ENCODE measurements at regions not wholly inside any gene's neighbourhood (a gene's known extent, or its start where the extent isn't known, plus 50 kb on each side); places are given as distances from the start of the nearest gene placed in this dataset.

- Histone ChIP-seq H3K27me3 (ENCODE audit: insufficient read depth, low read length, poor library complexity, severe bottlenecking) (no peaks in the 10 kb centered on the region), H4K20me1 (ENCODE audit: insufficient read depth, low read length, poor library complexity, severe bottlenecking) (no peaks in the 10 kb centered on the region), H3K4me3 (ENCODE audit: low read length, poor library complexity, severe bottlenecking) (no peak overlapping the region), H3K9ac (ENCODE audit: low read depth, low read length, poor library complexity, severe bottlenecking) (no peak overlapping the region), H3K9me2 (replicated peaks; ENCODE audit: low read depth, low read length) (no peaks in the 10 kb centered on the region), H3K4me2 (ENCODE audit: low read depth, low read length, poor library complexity, severe bottlenecking) (no peak overlapping the region), H3K9me3 (ENCODE audit: insufficient read depth, low read depth, low read length) (no peaks in the 10 kb centered on the region), H2AFZ (ENCODE audit: low read length) (no peak overlapping the region), H3F3A (ENCODE audit: low read depth) (peaks cover 16% of the 10 kb centered on the region), H3K36me3 (ENCODE audit: insufficient read depth, low read length) (no peaks in the 10 kb centered on the region), H3K79me2 (ENCODE audit: insufficient read depth, low read length) (no peaks in the 10 kb centered on the region), H3K4me1 (ENCODE audit: insufficient read depth, low read length, poor library complexity, severe bottlenecking) (peaks cover 42% of the 10 kb centered on the region)
- no peak for TF ChIP-seq CTCF (conservative IDR thresholded peaks at IDR 0.05; ENCODE audit: low read length)
Measured at GRCh38 chr9:95727947-95728520, 147.5 kb upstream of the ERCC6L2 start.

- Histone ChIP-seq H4K20me1 (ENCODE audit: insufficient read depth, low read length, poor library complexity, severe bottlenecking) (no peaks in the 10 kb centered on the region), H3K79me2 (ENCODE audit: insufficient read depth, low read length) (no peaks in the 10 kb centered on the region), H3K27me3 (ENCODE audit: insufficient read depth, low read length, poor library complexity, severe bottlenecking) (no peaks in the 10 kb centered on the region), H3K4me1 (ENCODE audit: insufficient read depth, low read length, poor library complexity, severe bottlenecking) (peaks cover 38% of the 10 kb centered on the region), H3K4me3 (ENCODE audit: low read length, poor library complexity, severe bottlenecking) (no peak overlapping the region), H3K9me2 (replicated peaks; ENCODE audit: low read depth, low read length) (no peaks in the 10 kb centered on the region), H3F3A (ENCODE audit: low read depth) (peaks cover 16% of the 10 kb centered on the region), H2AFZ (ENCODE audit: low read length) (no peak overlapping the region), H3K9me3 (ENCODE audit: insufficient read depth, low read depth, low read length) (no peaks in the 10 kb centered on the region), H3K4me2 (ENCODE audit: low read depth, low read length, poor library complexity, severe bottlenecking) (no peak overlapping the region), H3K36me3 (ENCODE audit: insufficient read depth, low read length) (no peaks in the 10 kb centered on the region), H3K9ac (ENCODE audit: low read depth, low read length, poor library complexity, severe bottlenecking) (no peak overlapping the region)
- TF ChIP-seq CTCF (conservative IDR thresholded peaks at IDR 0.05; ENCODE audit: low read length) (peak; percentile 90), EZH2phosphoT487 (IDR thresholded peaks at IDR 0.05; ENCODE audit: borderline replicate concordance) (no peak)
Measured at GRCh38 chr9:95726756-95727155, 148.7 kb upstream of the ERCC6L2 start.

- Histone ChIP-seq H3K4me3 (ENCODE audit: low read length, poor library complexity, severe bottlenecking) (peak overlapping the region; percentile 12), H3K79me2 (ENCODE audit: insufficient read depth, low read length) (no peaks in the 10 kb centered on the region), H3K4me1 (ENCODE audit: insufficient read depth, low read length, poor library complexity, severe bottlenecking) (peaks cover 38% of the 10 kb centered on the region)
Measured at GRCh38 chr9:95725045-95725444, 150.4 kb upstream of the ERCC6L2 start.

More at GRCh38 chr9:95725045-95725444, 150.4 kb upstream of the ERCC6L2 start:
- Histone ChIP-seq H4K20me1 (ENCODE audit: insufficient read depth, low read length, poor library complexity, severe bottlenecking) (no peaks in the 10 kb centered on the region), H3K27me3 (ENCODE audit: insufficient read depth, low read length, poor library complexity, severe bottlenecking) (no peaks in the 10 kb centered on the region), H2AFZ (ENCODE audit: low read length) (no peak overlapping the region), H3K9me2 (replicated peaks; ENCODE audit: low read depth, low read length) (no peaks in the 10 kb centered on the region), H3K9me3 (ENCODE audit: insufficient read depth, low read depth, low read length) (no peaks in the 10 kb centered on the region), H3K36me3 (ENCODE audit: insufficient read depth, low read length) (no peaks in the 10 kb centered on the region), H3K9ac (ENCODE audit: low read depth, low read length, poor library complexity, severe bottlenecking) (no peak overlapping the region), H3F3A (ENCODE audit: low read depth) (peaks cover 16% of the 10 kb centered on the region), H3K4me2 (ENCODE audit: low read depth, low read length, poor library complexity, severe bottlenecking) (peak overlapping the region; percentile 48)
- no peak for TF ChIP-seq EZH2phosphoT487 (IDR thresholded peaks at IDR 0.05; ENCODE audit: borderline replicate concordance)
- TF ChIP-seq CTCF (conservative IDR thresholded peaks at IDR 0.05; ENCODE audit: low read length) = no peak; the same call in 1 of the 2 replicates
